HG03378 (cell line): ENCODE measurements at regions not wholly inside any gene's neighbourhood (a gene's known extent, or its start where the extent isn't known, plus 50 kb on each side); places are given as distances from the start of the nearest gene placed in this dataset.

Experiments used
- ATAC-seq: cut with Tn5 transposase; IDR thresholded peaks from one replicate; pipeline ENCODE4 v1.9.1; 2021; ENCODE audit warnings: mild to moderate bottlenecking, moderate library complexity; ENCODE audit not compliant: unreplicated experiment

GRCh38 chr6:105775095-105775494, 311.0 kb upstream of the PRDM1 start:
- no peak for ATAC-seq

GRCh38 chr6:105774247-105774646, 311.9 kb upstream of the PRDM1 start:
- ATAC-seq = peak; percentile 72

- ATAC-seq = no peak
These were observed 314.7 kb upstream of the PRDM1 start for GRCh38 chr6:105771313-105771970.

GRCh38 chr6:105769987-105770386, 316.1 kb upstream of the PRDM1 start:
- no peak for ATAC-seq

GRCh38 chr6:105769197-105769596, 316.9 kb upstream of the PRDM1 start:
- ATAC-seq = no peak

- ATAC-seq = no peak
These were observed 318.6 kb upstream of the PRDM1 start for GRCh38 chr6:105767541-105767940.

GRCh38 chr6:105765239-105765638, 320.9 kb upstream of the PRDM1 start:
- ATAC-seq = no peak

GRCh38 chr6:105764315-105764714, 321.8 kb upstream of the PRDM1 start:
- ATAC-seq = no peak

GRCh38 chr6:105763866-105764265, 322.3 kb upstream of the PRDM1 start:
- no peak for ATAC-seq

GRCh38 chr6:105760746-105761145, 325.4 kb upstream of the PRDM1 start:
- ATAC-seq = no peak

- no peak for ATAC-seq
These were observed 326.2 kb upstream of the PRDM1 start for GRCh38 chr6:105759946-105760345.

GRCh38 chr6:105759015-105759414, 327.1 kb upstream of the PRDM1 start:
- no peak for ATAC-seq

GRCh38 chr6:105757512-105758200, 328.5 kb upstream of the PRDM1 start:
- ATAC-seq = peak; percentile 98

- no peak for ATAC-seq
These were observed 330.3 kb upstream of the PRDM1 start for GRCh38 chr6:105755885-105756284.

- no peak for ATAC-seq
These were observed 332.4 kb upstream of the PRDM1 start for GRCh38 chr6:105753620-105754211.

- no peak for ATAC-seq
These were observed 332.9 kb upstream of the PRDM1 start for GRCh38 chr6:105753207-105753606.

GRCh38 chr6:105750089-105750488, 336.0 kb upstream of the PRDM1 start:
- ATAC-seq = no peak

- no peak for ATAC-seq
These were observed 337.4 kb upstream of the PRDM1 start for GRCh38 chr6:105748737-105749161.

- no peak for ATAC-seq
These were observed 338.2 kb upstream of the PRDM1 start for GRCh38 chr6:105747823-105748405.

GRCh38 chr6:105746509-105746908, 339.6 kb upstream of the PRDM1 start:
- ATAC-seq = peak; percentile 49

GRCh38 chr6:105746130-105746505, 340.0 kb upstream of the PRDM1 start:
- no peak for ATAC-seq
